H1 (cell line): ENCODE measurements at regions not wholly inside any gene's neighbourhood (a gene's known extent, or its start where the extent isn't known, plus 50 kb on each side); places are given as distances from the start of the nearest gene placed in this dataset.

Source experiments
- ASH2L ChIP-seq: fragments of 200-600, 300-600 bp; sonication (generic); IDR thresholded peaks from one replicate; pipeline ENCODE4 v1.7.1; 2017; ENCODE audit warnings: low read length
- EZH2 ChIP-seq: fragments of 200-600 bp; sonication (generic); IDR thresholded peaks from 2 replicates; pipeline ENCODE4 v1.7.1; 2012; ENCODE audit warnings: low read depth, mild to moderate bottlenecking, moderate library complexity, low read length, inconsistent platforms; ENCODE audit not compliant: severe bottlenecking
- MAX ChIP-seq: IDR thresholded peaks from 2 replicates; pipeline ENCODE4 v1.6.1; 2012; ENCODE audit warnings: inconsistent platforms
- POLR2AphosphoS5 ChIP-seq: IDR thresholded peaks from 2 replicates; pipeline ENCODE4 v1.6.1; 2011; ENCODE audit warnings: low read depth, low read length
- RAD21 ChIP-seq, 2 experiments: IDR thresholded peaks in 1 of 2; conservative IDR thresholded peaks in 1 of 2; 2 replicates each; pipeline ENCODE4 v1.6.1; 2011; ENCODE audit warnings: low read depth in 2 of 2, low read length in 2 of 2, improper control_type of control experiment in 1 of 2, inconsistent platforms in 1 of 2, mild to moderate bottlenecking in 1 of 2, moderate library complexity in 1 of 2
- RXRA ChIP-seq: IDR thresholded peaks from 2 replicates; pipeline ENCODE4 v1.6.1; 2011; ENCODE audit warnings: low read depth, mild to moderate bottlenecking, low read length, moderate library complexity; ENCODE audit not compliant: insufficient read depth
- SP1 ChIP-seq: IDR thresholded peaks from 2 replicates; pipeline ENCODE4 v1.6.1; 2011; ENCODE audit warnings: low read depth, low read length
- SP4 ChIP-seq: IDR thresholded peaks from 2 replicates; pipeline ENCODE4 v1.6.1; 2012; ENCODE audit warnings: low read length, inconsistent platforms
- TF ChIP-seq, protein P1 (sequence below), 3 experiments: IDR thresholded peaks; 1 replicate in 2 of 3; 2 replicates in 1 of 3; pipeline versions ENCODE4 v1.5.1 to v1.6.1; 2011; ENCODE audit warnings: low read length in 3 of 3, mild to moderate bottlenecking in 3 of 3, inconsistent platforms in 2 of 3, low read depth in 1 of 3, moderate library complexity in 1 of 3; ENCODE audit not compliant: insufficient read depth in 1 of 3; ENCODE audit errors: control extremely low read depth in 1 of 3
- TF ChIP-seq, protein P2 (sequence below): fragments of 300-600 bp; sonication (generic); IDR thresholded peaks from 2 replicates; pipeline ENCODE4 v1.7.1; 2012; ENCODE audit warnings: low read length, moderate library complexity, mild to moderate bottlenecking, inconsistent platforms; ENCODE audit not compliant: insufficient replicate concordance

GRCh38 chr18:78561757-78562510, 417.7 kb upstream of the SALL3 start:
- TF ChIP-seq MAX (no peak), RAD21 (IDR thresholded peaks at IDR 0.05 in 1 of 2, conservative IDR thresholded peaks at IDR 0.05 in 1 of 2; ENCODE audit: low read depth in 2 of 2, low read length in 2 of 2) (no peak), SP4 (no peak), POLR2AphosphoS5 (no peak), SP1 (no peak), RXRA (no peak), ASH2L (no peak), EZH2 (no peak)
- TF ChIP-seq, protein P1, sequence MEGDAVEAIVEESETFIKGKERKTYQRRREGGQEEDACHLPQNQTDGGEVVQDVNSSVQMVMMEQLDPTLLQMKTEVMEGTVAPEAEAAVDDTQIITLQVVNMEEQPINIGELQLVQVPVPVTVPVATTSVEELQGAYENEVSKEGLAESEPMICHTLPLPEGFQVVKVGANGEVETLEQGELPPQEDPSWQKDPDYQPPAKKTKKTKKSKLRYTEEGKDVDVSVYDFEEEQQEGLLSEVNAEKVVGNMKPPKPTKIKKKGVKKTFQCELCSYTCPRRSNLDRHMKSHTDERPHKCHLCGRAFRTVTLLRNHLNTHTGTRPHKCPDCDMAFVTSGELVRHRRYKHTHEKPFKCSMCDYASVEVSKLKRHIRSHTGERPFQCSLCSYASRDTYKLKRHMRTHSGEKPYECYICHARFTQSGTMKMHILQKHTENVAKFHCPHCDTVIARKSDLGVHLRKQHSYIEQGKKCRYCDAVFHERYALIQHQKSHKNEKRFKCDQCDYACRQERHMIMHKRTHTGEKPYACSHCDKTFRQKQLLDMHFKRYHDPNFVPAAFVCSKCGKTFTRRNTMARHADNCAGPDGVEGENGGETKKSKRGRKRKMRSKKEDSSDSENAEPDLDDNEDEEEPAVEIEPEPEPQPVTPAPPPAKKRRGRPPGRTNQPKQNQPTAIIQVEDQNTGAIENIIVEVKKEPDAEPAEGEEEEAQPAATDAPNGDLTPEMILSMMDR (IDR thresholded peaks at IDR 0.05; ENCODE audit: control extremely low read depth in 1 of 3, insufficient read depth in 1 of 3, low read depth in 1 of 3, low read length in 3 of 3): no peak
- TF ChIP-seq, protein P2, sequence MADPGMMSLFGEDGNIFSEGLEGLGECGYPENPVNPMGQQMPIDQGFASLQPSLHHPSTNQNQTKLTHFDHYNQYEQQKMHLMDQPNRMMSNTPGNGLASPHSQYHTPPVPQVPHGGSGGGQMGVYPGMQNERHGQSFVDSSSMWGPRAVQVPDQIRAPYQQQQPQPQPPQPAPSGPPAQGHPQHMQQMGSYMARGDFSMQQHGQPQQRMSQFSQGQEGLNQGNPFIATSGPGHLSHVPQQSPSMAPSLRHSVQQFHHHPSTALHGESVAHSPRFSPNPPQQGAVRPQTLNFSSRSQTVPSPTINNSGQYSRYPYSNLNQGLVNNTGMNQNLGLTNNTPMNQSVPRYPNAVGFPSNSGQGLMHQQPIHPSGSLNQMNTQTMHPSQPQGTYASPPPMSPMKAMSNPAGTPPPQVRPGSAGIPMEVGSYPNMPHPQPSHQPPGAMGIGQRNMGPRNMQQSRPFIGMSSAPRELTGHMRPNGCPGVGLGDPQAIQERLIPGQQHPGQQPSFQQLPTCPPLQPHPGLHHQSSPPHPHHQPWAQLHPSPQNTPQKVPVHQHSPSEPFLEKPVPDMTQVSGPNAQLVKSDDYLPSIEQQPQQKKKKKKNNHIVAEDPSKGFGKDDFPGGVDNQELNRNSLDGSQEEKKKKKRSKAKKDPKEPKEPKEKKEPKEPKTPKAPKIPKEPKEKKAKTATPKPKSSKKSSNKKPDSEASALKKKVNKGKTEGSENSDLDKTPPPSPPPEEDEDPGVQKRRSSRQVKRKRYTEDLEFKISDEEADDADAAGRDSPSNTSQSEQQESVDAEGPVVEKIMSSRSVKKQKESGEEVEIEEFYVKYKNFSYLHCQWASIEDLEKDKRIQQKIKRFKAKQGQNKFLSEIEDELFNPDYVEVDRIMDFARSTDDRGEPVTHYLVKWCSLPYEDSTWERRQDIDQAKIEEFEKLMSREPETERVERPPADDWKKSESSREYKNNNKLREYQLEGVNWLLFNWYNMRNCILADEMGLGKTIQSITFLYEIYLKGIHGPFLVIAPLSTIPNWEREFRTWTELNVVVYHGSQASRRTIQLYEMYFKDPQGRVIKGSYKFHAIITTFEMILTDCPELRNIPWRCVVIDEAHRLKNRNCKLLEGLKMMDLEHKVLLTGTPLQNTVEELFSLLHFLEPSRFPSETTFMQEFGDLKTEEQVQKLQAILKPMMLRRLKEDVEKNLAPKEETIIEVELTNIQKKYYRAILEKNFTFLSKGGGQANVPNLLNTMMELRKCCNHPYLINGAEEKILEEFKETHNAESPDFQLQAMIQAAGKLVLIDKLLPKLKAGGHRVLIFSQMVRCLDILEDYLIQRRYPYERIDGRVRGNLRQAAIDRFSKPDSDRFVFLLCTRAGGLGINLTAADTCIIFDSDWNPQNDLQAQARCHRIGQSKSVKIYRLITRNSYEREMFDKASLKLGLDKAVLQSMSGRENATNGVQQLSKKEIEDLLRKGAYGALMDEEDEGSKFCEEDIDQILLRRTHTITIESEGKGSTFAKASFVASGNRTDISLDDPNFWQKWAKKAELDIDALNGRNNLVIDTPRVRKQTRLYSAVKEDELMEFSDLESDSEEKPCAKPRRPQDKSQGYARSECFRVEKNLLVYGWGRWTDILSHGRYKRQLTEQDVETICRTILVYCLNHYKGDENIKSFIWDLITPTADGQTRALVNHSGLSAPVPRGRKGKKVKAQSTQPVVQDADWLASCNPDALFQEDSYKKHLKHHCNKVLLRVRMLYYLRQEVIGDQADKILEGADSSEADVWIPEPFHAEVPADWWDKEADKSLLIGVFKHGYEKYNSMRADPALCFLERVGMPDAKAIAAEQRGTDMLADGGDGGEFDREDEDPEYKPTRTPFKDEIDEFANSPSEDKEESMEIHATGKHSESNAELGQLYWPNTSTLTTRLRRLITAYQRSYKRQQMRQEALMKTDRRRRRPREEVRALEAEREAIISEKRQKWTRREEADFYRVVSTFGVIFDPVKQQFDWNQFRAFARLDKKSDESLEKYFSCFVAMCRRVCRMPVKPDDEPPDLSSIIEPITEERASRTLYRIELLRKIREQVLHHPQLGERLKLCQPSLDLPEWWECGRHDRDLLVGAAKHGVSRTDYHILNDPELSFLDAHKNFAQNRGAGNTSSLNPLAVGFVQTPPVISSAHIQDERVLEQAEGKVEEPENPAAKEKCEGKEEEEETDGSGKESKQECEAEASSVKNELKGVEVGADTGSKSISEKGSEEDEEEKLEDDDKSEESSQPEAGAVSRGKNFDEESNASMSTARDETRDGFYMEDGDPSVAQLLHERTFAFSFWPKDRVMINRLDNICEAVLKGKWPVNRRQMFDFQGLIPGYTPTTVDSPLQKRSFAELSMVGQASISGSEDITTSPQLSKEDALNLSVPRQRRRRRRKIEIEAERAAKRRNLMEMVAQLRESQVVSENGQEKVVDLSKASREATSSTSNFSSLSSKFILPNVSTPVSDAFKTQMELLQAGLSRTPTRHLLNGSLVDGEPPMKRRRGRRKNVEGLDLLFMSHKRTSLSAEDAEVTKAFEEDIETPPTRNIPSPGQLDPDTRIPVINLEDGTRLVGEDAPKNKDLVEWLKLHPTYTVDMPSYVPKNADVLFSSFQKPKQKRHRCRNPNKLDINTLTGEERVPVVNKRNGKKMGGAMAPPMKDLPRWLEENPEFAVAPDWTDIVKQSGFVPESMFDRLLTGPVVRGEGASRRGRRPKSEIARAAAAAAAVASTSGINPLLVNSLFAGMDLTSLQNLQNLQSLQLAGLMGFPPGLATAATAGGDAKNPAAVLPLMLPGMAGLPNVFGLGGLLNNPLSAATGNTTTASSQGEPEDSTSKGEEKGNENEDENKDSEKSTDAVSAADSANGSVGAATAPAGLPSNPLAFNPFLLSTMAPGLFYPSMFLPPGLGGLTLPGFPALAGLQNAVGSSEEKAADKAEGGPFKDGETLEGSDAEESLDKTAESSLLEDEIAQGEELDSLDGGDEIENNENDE: no peak
